ENCODE measurements at regions not wholly inside any gene's neighbourhood (a gene's known extent, or its start where the extent isn't known, plus 50 kb on each side); places are given as distances from the start of the nearest gene placed in this dataset.

DNA sequence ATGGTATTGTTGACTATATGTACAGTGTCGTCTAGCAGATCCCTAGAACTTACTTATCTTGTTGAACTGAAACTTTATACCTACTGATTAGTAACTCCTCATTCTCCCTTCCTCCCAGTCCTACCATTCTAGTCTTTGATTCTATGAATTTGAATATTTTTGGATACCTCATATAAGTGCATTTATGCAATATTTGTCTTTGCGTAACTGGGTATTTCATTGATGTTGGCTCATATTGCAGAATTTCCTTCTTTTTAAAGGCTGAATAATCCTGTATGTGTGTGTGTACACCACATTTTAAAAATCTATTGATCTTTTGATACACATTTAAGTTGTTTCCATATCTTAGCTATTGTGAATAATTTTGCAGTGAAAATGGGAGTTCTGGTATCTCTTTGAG, 119.9 kb downstream of the SOX4 start:
- no peak for DNase-seq (ENCODE audit: low read depth in 1 of 2, low spot score in 1 of 2)
- Histone ChIP-seq H3K27me3 (ENCODE audit: insufficient read depth, poor library complexity, severe bottlenecking) (no peaks in the 10 kb centered on the region), H3K27ac (replicated peaks) (no peak overlapping the region), H3K4me3 (replicated peaks; ENCODE audit: insufficient read depth, low read length) (no peak overlapping the region)
- TF ChIP-seq REST (IDR thresholded peaks at IDR 0.05; ENCODE audit: insufficient replicate concordance, low read depth) (no peak), GABPA (IDR thresholded peaks at IDR 0.05; ENCODE audit: low read depth) (no peak), POLR2AphosphoS5 (IDR thresholded peaks at IDR 0.05; ENCODE audit: low read depth) (no peak), SPI1 (IDR thresholded peaks at IDR 0.05; ENCODE audit: borderline replicate concordance, low read depth) (no peak)
- TF ChIP-seq, protein P1, sequence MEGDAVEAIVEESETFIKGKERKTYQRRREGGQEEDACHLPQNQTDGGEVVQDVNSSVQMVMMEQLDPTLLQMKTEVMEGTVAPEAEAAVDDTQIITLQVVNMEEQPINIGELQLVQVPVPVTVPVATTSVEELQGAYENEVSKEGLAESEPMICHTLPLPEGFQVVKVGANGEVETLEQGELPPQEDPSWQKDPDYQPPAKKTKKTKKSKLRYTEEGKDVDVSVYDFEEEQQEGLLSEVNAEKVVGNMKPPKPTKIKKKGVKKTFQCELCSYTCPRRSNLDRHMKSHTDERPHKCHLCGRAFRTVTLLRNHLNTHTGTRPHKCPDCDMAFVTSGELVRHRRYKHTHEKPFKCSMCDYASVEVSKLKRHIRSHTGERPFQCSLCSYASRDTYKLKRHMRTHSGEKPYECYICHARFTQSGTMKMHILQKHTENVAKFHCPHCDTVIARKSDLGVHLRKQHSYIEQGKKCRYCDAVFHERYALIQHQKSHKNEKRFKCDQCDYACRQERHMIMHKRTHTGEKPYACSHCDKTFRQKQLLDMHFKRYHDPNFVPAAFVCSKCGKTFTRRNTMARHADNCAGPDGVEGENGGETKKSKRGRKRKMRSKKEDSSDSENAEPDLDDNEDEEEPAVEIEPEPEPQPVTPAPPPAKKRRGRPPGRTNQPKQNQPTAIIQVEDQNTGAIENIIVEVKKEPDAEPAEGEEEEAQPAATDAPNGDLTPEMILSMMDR (IDR thresholded peaks at IDR 0.05; ENCODE audit: insufficient read depth, low read length), result no peak

DNA sequence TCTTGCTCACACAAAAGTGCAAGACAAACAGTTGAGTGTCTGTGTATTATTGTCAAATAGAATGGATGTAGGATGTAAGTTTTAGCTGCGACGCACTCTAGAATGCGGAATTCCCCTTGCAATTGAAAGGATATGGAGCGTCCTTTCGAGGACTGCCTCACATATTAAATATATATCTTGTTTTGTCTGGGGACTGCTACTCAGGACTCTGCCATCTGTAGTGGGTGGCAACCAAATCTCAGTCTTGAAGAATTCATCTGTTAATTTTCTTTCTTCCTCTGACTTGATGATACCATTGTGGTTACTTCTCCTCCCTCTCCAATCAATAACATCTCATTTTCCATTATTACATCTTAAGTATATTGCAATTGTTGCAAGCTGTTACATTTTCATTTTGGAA, 121.6 kb downstream of the SOX4 start:
- DNase-seq (ENCODE audit: low read depth in 1 of 2, low spot score in 1 of 2), result no peak
- H3K27ac ChIP-seq (replicated peaks), result no peak overlapping the region
- TF ChIP-seq SPI1 (IDR thresholded peaks at IDR 0.05; ENCODE audit: borderline replicate concordance, low read depth), result no peak
- no peak for TF ChIP-seq POLR2AphosphoS5 (IDR thresholded peaks at IDR 0.05; ENCODE audit: low read depth)
- TF ChIP-seq GABPA (IDR thresholded peaks at IDR 0.05; ENCODE audit: low read depth), result no peak
- TF ChIP-seq, protein P1 (IDR thresholded peaks at IDR 0.05; ENCODE audit: insufficient read depth, low read length), result no peak
- H3K27me3 ChIP-seq (ENCODE audit: insufficient read depth, poor library complexity, severe bottlenecking), result no peaks in the 10 kb centered on the region
- H3K4me3 ChIP-seq (replicated peaks; ENCODE audit: insufficient read depth, low read length), result no peak overlapping the region

DNA sequence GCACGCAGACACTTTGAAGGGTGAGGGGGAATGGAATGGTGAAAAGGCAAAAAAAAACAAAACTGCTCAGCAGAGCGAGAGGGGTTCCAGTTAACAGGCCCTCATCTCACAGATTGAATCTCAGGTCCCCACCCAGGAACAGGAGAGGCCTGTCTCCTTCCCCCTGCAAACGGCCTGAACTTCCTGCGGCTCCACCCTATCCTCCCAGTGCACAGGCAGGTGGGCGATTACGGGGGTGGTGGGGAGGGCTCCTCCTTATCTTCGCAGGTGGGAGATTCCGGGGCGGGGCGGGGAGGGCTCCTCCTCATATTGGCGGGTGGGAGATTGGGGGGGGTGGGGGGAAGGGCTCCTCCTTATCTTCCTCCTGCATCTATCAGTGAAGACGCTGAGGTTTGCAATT, 129.0 kb downstream of the SOX4 start:
- no peak for TF ChIP-seq POLR2AphosphoS5 (IDR thresholded peaks at IDR 0.05; ENCODE audit: low read depth)
- TF ChIP-seq REST (IDR thresholded peaks at IDR 0.05; ENCODE audit: insufficient replicate concordance, low read depth), result no peak
- TF ChIP-seq, protein P1 (IDR thresholded peaks at IDR 0.05; ENCODE audit: insufficient read depth, low read length), result no peak
- TF ChIP-seq SPI1 (IDR thresholded peaks at IDR 0.05; ENCODE audit: borderline replicate concordance, low read depth), result no peak
- no peak for TF ChIP-seq GABPA (IDR thresholded peaks at IDR 0.05; ENCODE audit: low read depth)
- H3K27ac ChIP-seq (replicated peaks), result no peak overlapping the region
- no peaks in the 10 kb centered on the region for H3K27me3 ChIP-seq (ENCODE audit: insufficient read depth, poor library complexity, severe bottlenecking)

DNA sequence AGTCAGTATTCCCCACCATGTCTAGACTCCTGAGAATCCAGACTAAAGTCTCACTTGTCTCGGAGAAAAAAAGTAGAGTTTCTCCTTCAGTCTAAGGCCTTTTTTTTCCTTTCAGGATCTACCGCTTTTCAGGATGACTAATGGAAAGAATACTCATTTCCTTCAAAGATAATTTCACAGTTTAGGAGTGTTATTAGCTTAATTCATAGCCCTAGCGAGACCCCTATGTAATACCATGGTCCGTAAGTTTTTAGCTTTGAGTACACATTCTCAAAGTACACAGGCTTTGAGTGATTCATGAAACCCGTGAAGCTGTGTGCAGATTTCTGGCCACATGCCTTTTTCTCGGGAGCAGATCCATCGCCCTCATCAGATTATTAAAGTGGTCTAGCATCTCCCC, 133.1 kb downstream of the SOX4 start:
- no peak overlapping the region for H3K4me3 ChIP-seq (replicated peaks; ENCODE audit: insufficient read depth, low read length)
- no peak for DNase-seq (ENCODE audit: low read depth in 1 of 2, low spot score in 1 of 2)
- H3K27me3 ChIP-seq (ENCODE audit: insufficient read depth, poor library complexity, severe bottlenecking), result no peaks in the 10 kb centered on the region
- H3K27ac ChIP-seq (replicated peaks), result no peak overlapping the region
- TF ChIP-seq REST (IDR thresholded peaks at IDR 0.05; ENCODE audit: insufficient replicate concordance, low read depth) (no peak), SPI1 (IDR thresholded peaks at IDR 0.05; ENCODE audit: borderline replicate concordance, low read depth) (no peak), POLR2AphosphoS5 (IDR thresholded peaks at IDR 0.05; ENCODE audit: low read depth) (no peak), GABPA (IDR thresholded peaks at IDR 0.05; ENCODE audit: low read depth) (no peak)
- TF ChIP-seq, protein P1 (IDR thresholded peaks at IDR 0.05; ENCODE audit: insufficient read depth, low read length), result no peak

More for the DNA sequence above, 129.0 kb downstream of the SOX4 start:
- no peak for DNase-seq (ENCODE audit: low read depth in 1 of 2, low spot score in 1 of 2)
- no peak overlapping the region for H3K4me3 ChIP-seq (replicated peaks; ENCODE audit: insufficient read depth, low read length)
